ENCODE measurements at regions not wholly inside any gene's neighbourhood (a gene's known extent, or its start where the extent isn't known, plus 50 kb on each side); places are given as distances from the start of the nearest gene placed in this dataset.
"Not testable (repeated sequence)": the region's sequence is repeated elsewhere in the genome, so short reads cannot be mapped to it uniquely, and the experiment has no call there.

- intact Hi-C loops (cut with DNase I; ENCODE audit: low total_unique reads): no loop called here
- no peak for TF ChIP-seq CTCF (IDR thresholded peaks at IDR 0.05)
- no peak for TF ChIP-seq POLR2A (IDR thresholded peaks at IDR 0.05)
- 81 to 89% methylated on average over 5 of the region's 5 CpGs for WGBS, 2 donors
- DNase-seq (ENCODE audit: low spot score in 2 of 2): no peak
- no peak overlapping the region for H3K4me3 ChIP-seq (ENCODE audit: low read depth, poor library complexity, severe bottlenecking)
These were observed 160.0 kb upstream of the TRIB2 start for GRCh38 chr2:12556762-12557161.

GRCh38 chr2:12557688-12558087, 159.0 kb upstream of the TRIB2 start:
- WGBS, 2 donors: 93 to 97% methylated on average over 4 of the region's 4 CpGs
- intact Hi-C loops (cut with DNase I; ENCODE audit: low total_unique reads): no loop called here
- H3K4me3 ChIP-seq (ENCODE audit: low read depth, poor library complexity, severe bottlenecking): no peak overlapping the region
- no peak for DNase-seq (ENCODE audit: low spot score in 2 of 2)
- TF ChIP-seq CTCF (IDR thresholded peaks at IDR 0.05) (no peak), POLR2A (IDR thresholded peaks at IDR 0.05) (no peak)

GRCh38 chr2:12558519-12558918, 158.2 kb upstream of the TRIB2 start:
- no peak overlapping the region for H3K4me3 ChIP-seq (ENCODE audit: low read depth, poor library complexity, severe bottlenecking)
- WGBS, 2 donors: 89 to 93% methylated on average over 2 of the region's 2 CpGs
- TF ChIP-seq CTCF (IDR thresholded peaks at IDR 0.05): no peak
- TF ChIP-seq POLR2A (IDR thresholded peaks at IDR 0.05): no peak
- no peak for DNase-seq (ENCODE audit: low spot score in 2 of 2)
- intact Hi-C loops (cut with DNase I; ENCODE audit: low total_unique reads): no loop called here

GRCh38 chr2:12560618-12561017, 156.1 kb upstream of the TRIB2 start:
- intact Hi-C loops (cut with DNase I; ENCODE audit: low total_unique reads): no loop called here
- TF ChIP-seq CTCF (IDR thresholded peaks at IDR 0.05) (no peak), POLR2A (IDR thresholded peaks at IDR 0.05) (no peak)

GRCh38 chr2:12567411-12567810, 149.3 kb upstream of the TRIB2 start:
- DNase-seq (ENCODE audit: low spot score in 2 of 2): no peak
- 95 to 99% methylated on average over 3 of the region's 3 CpGs for WGBS, 2 donors
- no peak overlapping the region for H3K4me3 ChIP-seq (ENCODE audit: low read depth, poor library complexity, severe bottlenecking)
- intact Hi-C loops (cut with DNase I; ENCODE audit: low total_unique reads): no loop called here
- TF ChIP-seq CTCF (IDR thresholded peaks at IDR 0.05): no peak
- no peak for TF ChIP-seq POLR2A (IDR thresholded peaks at IDR 0.05)

More at GRCh38 chr2:12560618-12561017, 156.1 kb upstream of the TRIB2 start:
- 85 to 86% methylated on average over 9 of the region's 9 CpGs for WGBS, 2 donors
- DNase-seq (ENCODE audit: low spot score in 2 of 2): no peak
- no peak overlapping the region for H3K4me3 ChIP-seq (ENCODE audit: low read depth, poor library complexity, severe bottlenecking)

- H3K4me3 ChIP-seq (ENCODE audit: low read depth, poor library complexity, severe bottlenecking); intact Hi-C loops (cut with DNase I; ENCODE audit: low total_unique reads); DNase-seq (ENCODE audit: low spot score in 2 of 2): not testable (repeated sequence)
- 79 to 82% methylated on average over 7 of the region's 7 CpGs for WGBS, 2 donors
These were observed 147.2 kb upstream of the TRIB2 start for GRCh38 chr2:12569510-12569909.

GRCh38 chr2:12569929-12570328, 146.8 kb upstream of the TRIB2 start:
- 94 to 97% methylated on average over 8 of the region's 8 CpGs for WGBS, 2 donors
- intact Hi-C loops (cut with DNase I; ENCODE audit: low total_unique reads); H3K4me3 ChIP-seq (ENCODE audit: low read depth, poor library complexity, severe bottlenecking); DNase-seq (ENCODE audit: low spot score in 2 of 2): not testable (repeated sequence)
